ENCODE measurements at regions not wholly inside any gene's neighbourhood (a gene's known extent, or its start where the extent isn't known, plus 50 kb on each side); places are given as distances from the start of the nearest gene placed in this dataset.

- DNase-seq (no peak), FAIRE-seq (no peak)
- Histone ChIP-seq H3K9me3 (ENCODE audit: control insufficient read depth in 2 of 2, insufficient read depth in 1 of 2, low read depth in 1 of 2, low read length in 1 of 2) (peaks cover 0 to 18% of the 10 kb centered on the region in 2 donors), H3K27me3 (ENCODE audit: control insufficient read depth in 3 of 3, insufficient read depth in 3 of 3, low read length in 3 of 3) (no peaks in the 10 kb centered on the region), H3K4me3 (ENCODE audit: low read depth in 1 of 3, low read length in 3 of 3) (no peak overlapping the region), H3K36me3 (ENCODE audit: control insufficient read depth in 3 of 3, insufficient read depth in 2 of 3, low read depth in 1 of 3, low read length in 3 of 3) (no peaks in the 10 kb centered on the region), H3K27ac (ENCODE audit: low read depth in 1 of 3, low read length in 2 of 3) (no peak overlapping the region), H3K4me1 (ENCODE audit: control insufficient read depth in 3 of 3, insufficient read depth in 2 of 3, low read depth in 1 of 3, low read length in 2 of 3) (peaks cover 0 to 4% (median 0%) of the 10 kb centered on the region in 3 donors)
- 93 to 97% (median 95%) methylated on average over 1 of the region's 1 CpG for WGBS, 3 donors
Observed at GRCh38 chr11:41775296-41775695, 315.8 kb upstream of the LRRC4C start.

DNA sequence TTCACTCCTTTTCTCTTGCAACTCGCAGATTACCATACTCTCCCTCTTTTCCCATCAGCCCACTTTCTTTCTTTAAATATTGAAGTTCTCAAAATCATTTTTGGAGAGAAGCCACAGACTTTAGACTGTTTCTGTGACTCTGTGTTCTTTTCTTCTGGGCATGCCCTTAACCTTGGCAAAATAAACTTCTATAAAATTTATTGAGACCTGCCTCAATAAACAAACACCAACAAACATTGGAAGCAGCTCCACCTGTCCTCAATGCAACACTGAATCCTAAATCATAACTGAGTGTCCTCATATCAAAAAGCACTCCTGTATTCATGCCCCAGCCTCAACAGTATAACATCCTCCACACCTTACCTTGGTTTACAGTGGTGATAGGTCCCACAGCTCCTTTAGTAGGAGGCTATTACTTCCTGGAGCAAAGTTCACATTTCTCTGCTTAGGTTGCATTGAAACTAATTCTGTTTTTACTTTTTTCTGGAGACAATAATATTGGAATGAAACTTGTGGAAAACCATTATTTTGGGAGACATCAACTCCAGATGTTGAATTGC, 320.0 kb upstream of the LRRC4C start:
- no peaks in the 10 kb centered on the region for H3K36me3 ChIP-seq (ENCODE audit: control insufficient read depth in 3 of 3, insufficient read depth in 2 of 3, low read depth in 1 of 3, low read length in 3 of 3)
- FAIRE-seq, result no peak
- 65 to 78% (median 75%) methylated on average over 1 of the region's 1 CpG for WGBS, 3 donors
- peak; percentile 53 to 72 for DNase-seq
- H3K27me3 ChIP-seq (ENCODE audit: control insufficient read depth in 3 of 3, insufficient read depth in 3 of 3, low read length in 3 of 3), result no peaks in the 10 kb centered on the region
- no peak overlapping the region for H3K27ac ChIP-seq (ENCODE audit: low read depth in 1 of 3, low read length in 2 of 3)
- peaks cover 0 to 3% of the 10 kb centered on the region in 2 donors for H3K9me3 ChIP-seq (ENCODE audit: control insufficient read depth in 2 of 2, insufficient read depth in 1 of 2, low read depth in 1 of 2, low read length in 1 of 2)
- no peak overlapping the region for H3K4me3 ChIP-seq (ENCODE audit: low read depth in 1 of 3, low read length in 3 of 3)
- peaks cover 0 to 11% (median 0%) of the 10 kb centered on the region in 3 donors for H3K4me1 ChIP-seq (ENCODE audit: control insufficient read depth in 3 of 3, insufficient read depth in 2 of 3, low read depth in 1 of 3, low read length in 2 of 3)

DNA sequence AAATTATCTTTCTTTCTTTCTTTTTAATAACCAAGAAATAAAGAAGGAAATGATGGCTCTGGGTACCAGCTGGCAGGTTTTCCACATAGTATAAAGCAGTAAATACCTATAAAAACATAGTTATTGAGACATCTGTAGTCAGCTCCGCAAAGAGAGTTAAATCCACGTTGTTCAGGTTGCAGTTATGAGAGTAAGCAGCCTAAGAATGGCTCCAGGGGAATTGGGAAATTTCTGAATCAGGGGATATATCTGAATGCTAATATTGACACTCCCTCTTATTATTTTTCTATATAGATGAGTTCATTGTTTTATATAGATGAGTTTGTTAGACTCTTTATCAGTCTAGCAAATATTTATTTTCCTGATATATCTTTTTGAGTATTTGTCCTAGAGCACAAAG, 322.0 kb upstream of the LRRC4C start:
- no peak overlapping the region for H3K27ac ChIP-seq (ENCODE audit: low read depth in 1 of 3, low read length in 2 of 3)
- FAIRE-seq (no peak), DNase-seq (peak; percentile 16 to 24)
- H3K4me3 ChIP-seq (ENCODE audit: low read depth in 1 of 3, low read length in 3 of 3), result no peak overlapping the region
- peaks cover 2 to 21% (median 4%) of the 10 kb centered on the region in 3 donors for H3K4me1 ChIP-seq (ENCODE audit: control insufficient read depth in 3 of 3, insufficient read depth in 2 of 3, low read depth in 1 of 3, low read length in 2 of 3)
- H3K9me3 ChIP-seq (ENCODE audit: control insufficient read depth in 2 of 2, insufficient read depth in 1 of 2, low read depth in 1 of 2, low read length in 1 of 2), result no peaks in the 10 kb centered on the region
- WGBS, 3 donors, result 31 to 48% (median 31%) methylated on average over 2 of the region's 2 CpGs
- H3K36me3 ChIP-seq (ENCODE audit: control insufficient read depth in 3 of 3, insufficient read depth in 2 of 3, low read depth in 1 of 3, low read length in 3 of 3), result no peaks in the 10 kb centered on the region
- H3K27me3 ChIP-seq (ENCODE audit: control insufficient read depth in 3 of 3, insufficient read depth in 3 of 3, low read length in 3 of 3), result no peaks in the 10 kb centered on the region

- DNase-seq, result peak; percentile 89
- FAIRE-seq, result peak; percentile 19
- peaks cover 2 to 17% (median 4%) of the 10 kb centered on the region in 3 donors for H3K4me1 ChIP-seq (ENCODE audit: control insufficient read depth in 3 of 3, insufficient read depth in 2 of 3, low read depth in 1 of 3, low read length in 2 of 3)
- WGBS, 3 donors, result 46 to 64% (median 48%) methylated on average over 3 of the region's 3 CpGs
- no peaks in the 10 kb centered on the region for H3K36me3 ChIP-seq (ENCODE audit: control insufficient read depth in 3 of 3, insufficient read depth in 2 of 3, low read depth in 1 of 3, low read length in 3 of 3)
- H3K4me3 ChIP-seq (ENCODE audit: low read depth in 1 of 3, low read length in 3 of 3), result no peak overlapping the region
- no peaks in the 10 kb centered on the region for H3K9me3 ChIP-seq (ENCODE audit: control insufficient read depth in 2 of 2, insufficient read depth in 1 of 2, low read depth in 1 of 2, low read length in 1 of 2)
- H3K27me3 ChIP-seq (ENCODE audit: control insufficient read depth in 3 of 3, insufficient read depth in 3 of 3, low read length in 3 of 3), result no peaks in the 10 kb centered on the region
- H3K27ac ChIP-seq (ENCODE audit: low read depth in 1 of 3, low read length in 2 of 3), result peak overlapping the region; percentile 39 to 83 (median 79)
Observed at GRCh38 chr11:41784513-41785335, 325.3 kb upstream of the LRRC4C start.

- H3K27ac ChIP-seq (ENCODE audit: low read depth in 1 of 3, low read length in 2 of 3), result no peak overlapping the region
Observed at GRCh38 chr11:41786087-41786486, 326.6 kb upstream of the LRRC4C start.

GRCh38 chr11:41788177-41788576, 328.7 kb upstream of the LRRC4C start:
- no peak for FAIRE-seq
- Histone ChIP-seq H3K4me1 (ENCODE audit: control insufficient read depth in 3 of 3, insufficient read depth in 2 of 3, low read depth in 1 of 3, low read length in 2 of 3) (peaks cover 2 to 16% (median 4%) of the 10 kb centered on the region in 3 donors), H3K27ac (ENCODE audit: low read depth in 1 of 3, low read length in 2 of 3) (no peak overlapping the region), H3K4me3 (ENCODE audit: low read depth in 1 of 3, low read length in 3 of 3) (no peak overlapping the region), H3K36me3 (ENCODE audit: control insufficient read depth in 3 of 3, insufficient read depth in 2 of 3, low read depth in 1 of 3, low read length in 3 of 3) (no peaks in the 10 kb centered on the region), H3K27me3 (ENCODE audit: control insufficient read depth in 3 of 3, insufficient read depth in 3 of 3, low read length in 3 of 3) (no peaks in the 10 kb centered on the region), H3K9me3 (ENCODE audit: control insufficient read depth in 2 of 2, insufficient read depth in 1 of 2, low read depth in 1 of 2, low read length in 1 of 2) (peaks cover 0 to 23% of the 10 kb centered on the region in 2 donors)
- DNase-seq, result no peak
- 93 to 96% (median 93%) methylated on average over 22 to 23 of the region's 23 CpGs for WGBS, 3 donors

More at GRCh38 chr11:41786087-41786486, 326.6 kb upstream of the LRRC4C start:
- FAIRE-seq (no peak), DNase-seq (no peak)
- 15 to 25% (median 18%) methylated on average over 1 of the region's 1 CpG for WGBS, 3 donors
- peaks cover 2 to 16% (median 4%) of the 10 kb centered on the region in 3 donors for H3K4me1 ChIP-seq (ENCODE audit: control insufficient read depth in 3 of 3, insufficient read depth in 2 of 3, low read depth in 1 of 3, low read length in 2 of 3)
- H3K4me3 ChIP-seq (ENCODE audit: low read depth in 1 of 3, low read length in 3 of 3), result no peak overlapping the region
- no peaks in the 10 kb centered on the region for H3K36me3 ChIP-seq (ENCODE audit: control insufficient read depth in 3 of 3, insufficient read depth in 2 of 3, low read depth in 1 of 3, low read length in 3 of 3)
- no peaks in the 10 kb centered on the region for H3K27me3 ChIP-seq (ENCODE audit: control insufficient read depth in 3 of 3, insufficient read depth in 3 of 3, low read length in 3 of 3)
- peaks cover 0 to 10% of the 10 kb centered on the region in 2 donors for H3K9me3 ChIP-seq (ENCODE audit: control insufficient read depth in 2 of 2, insufficient read depth in 1 of 2, low read depth in 1 of 2, low read length in 1 of 2)

DNA sequence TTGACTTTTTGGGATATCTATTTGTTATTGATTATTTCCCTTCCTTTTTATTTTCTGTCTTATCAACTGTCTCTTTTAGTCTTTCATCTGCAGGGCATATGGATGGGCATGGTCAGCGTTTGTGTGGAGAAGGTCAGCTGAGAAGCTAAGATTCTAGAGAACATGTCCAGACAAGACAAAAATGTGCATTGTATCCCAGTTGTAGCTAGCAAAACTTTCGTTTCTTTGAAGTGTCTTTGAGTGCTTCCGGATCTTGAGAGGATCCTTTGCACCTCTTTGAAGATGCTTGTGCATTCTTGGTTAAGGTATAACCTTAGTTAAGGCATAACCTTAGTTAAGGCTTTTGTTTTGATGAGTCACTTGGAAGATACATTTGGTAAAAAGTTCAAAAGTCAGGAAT, 329.9 kb upstream of the LRRC4C start:
- H3K27ac ChIP-seq (ENCODE audit: low read depth in 1 of 3, low read length in 2 of 3), result no peak overlapping the region
- H3K27me3 ChIP-seq (ENCODE audit: control insufficient read depth in 3 of 3, insufficient read depth in 3 of 3, low read length in 3 of 3), result no peaks in the 10 kb centered on the region
- H3K4me3 ChIP-seq (ENCODE audit: low read depth in 1 of 3, low read length in 3 of 3), result no peak overlapping the region
- peaks cover 2 to 11% (median 4%) of the 10 kb centered on the region in 3 donors for H3K4me1 ChIP-seq (ENCODE audit: control insufficient read depth in 3 of 3, insufficient read depth in 2 of 3, low read depth in 1 of 3, low read length in 2 of 3)
- FAIRE-seq (no peak), DNase-seq (no peak)
- peaks cover 0 to 23% of the 10 kb centered on the region in 2 donors for H3K9me3 ChIP-seq (ENCODE audit: control insufficient read depth in 2 of 2, insufficient read depth in 1 of 2, low read depth in 1 of 2, low read length in 1 of 2)
- no peaks in the 10 kb centered on the region for H3K36me3 ChIP-seq (ENCODE audit: control insufficient read depth in 3 of 3, insufficient read depth in 2 of 3, low read depth in 1 of 3, low read length in 3 of 3)
- WGBS, 3 donors, result 82 to 86% (median 84%) methylated on average over 3 of the region's 3 CpGs

DNA sequence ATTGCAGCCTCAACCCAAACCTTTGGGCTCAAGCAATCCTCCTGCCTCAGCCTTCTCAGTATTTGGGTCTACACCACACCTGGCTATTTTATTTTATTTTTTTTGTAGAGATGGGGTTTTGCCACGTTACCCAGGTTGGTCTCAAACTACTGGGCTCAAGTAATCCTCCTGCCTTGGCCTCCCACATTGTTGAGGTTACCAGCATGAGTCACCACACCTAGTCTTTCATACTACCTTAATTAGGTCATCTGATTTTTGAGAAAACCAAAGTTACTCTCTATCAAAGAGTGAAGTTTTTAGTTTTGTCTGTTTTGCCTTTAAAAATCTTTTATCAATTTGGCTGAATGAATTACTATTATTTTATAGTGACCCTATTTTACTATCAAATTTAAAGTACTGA, 335.6 kb upstream of the LRRC4C start:
- no peaks in the 10 kb centered on the region for H3K27me3 ChIP-seq (ENCODE audit: control insufficient read depth in 3 of 3, insufficient read depth in 3 of 3, low read length in 3 of 3)
- no peak overlapping the region for H3K27ac ChIP-seq (ENCODE audit: low read depth in 1 of 3, low read length in 2 of 3)
- FAIRE-seq (no peak), DNase-seq (no peak)
- no peaks in the 10 kb centered on the region for H3K4me1 ChIP-seq (ENCODE audit: control insufficient read depth in 3 of 3, insufficient read depth in 2 of 3, low read depth in 1 of 3, low read length in 2 of 3)
- H3K36me3 ChIP-seq (ENCODE audit: control insufficient read depth in 3 of 3, insufficient read depth in 2 of 3, low read depth in 1 of 3, low read length in 3 of 3), result no peaks in the 10 kb centered on the region
- peaks cover 0 to 23% of the 10 kb centered on the region in 2 donors for H3K9me3 ChIP-seq (ENCODE audit: control insufficient read depth in 2 of 2, insufficient read depth in 1 of 2, low read depth in 1 of 2, low read length in 1 of 2)
- WGBS, 3 donors, result 56 to 71% (median 68%) methylated on average over 1 of the region's 1 CpG
- H3K4me3 ChIP-seq (ENCODE audit: low read depth in 1 of 3, low read length in 3 of 3), result no peak overlapping the region
